Sciatic nerve (tissue), 2 donors: ENCODE measurements at regions not wholly inside any gene's neighbourhood (a gene's known extent, or its start where the extent isn't known, plus 50 kb on each side); places are given as distances from the start of the nearest gene placed in this dataset.

ENCODE experiments used
- ATAC-seq: fragments of 200-7000 bp; cut with Tn5 transposase; one replicate; pipeline ENCODE4 v1.9.1; 2020; ENCODE audit warnings: mild to moderate bottlenecking, moderate library complexity
- DNase-seq: peaks from one replicate; pipeline ENCODE4 v3.0.0-alpha.2; 2020; ENCODE audit warnings: low spot score
- intact Hi-C: fragments of 100-400 bp; cut with DNase I; formaldehyde crosslinking; loops from one replicate; pipeline ENCODE4 v1.14.2; 2022
- donor health status: DM: no; HTN: no; CAD: no.
- donor health status: DM: no; HTN: no; CAD: no.

DNA sequence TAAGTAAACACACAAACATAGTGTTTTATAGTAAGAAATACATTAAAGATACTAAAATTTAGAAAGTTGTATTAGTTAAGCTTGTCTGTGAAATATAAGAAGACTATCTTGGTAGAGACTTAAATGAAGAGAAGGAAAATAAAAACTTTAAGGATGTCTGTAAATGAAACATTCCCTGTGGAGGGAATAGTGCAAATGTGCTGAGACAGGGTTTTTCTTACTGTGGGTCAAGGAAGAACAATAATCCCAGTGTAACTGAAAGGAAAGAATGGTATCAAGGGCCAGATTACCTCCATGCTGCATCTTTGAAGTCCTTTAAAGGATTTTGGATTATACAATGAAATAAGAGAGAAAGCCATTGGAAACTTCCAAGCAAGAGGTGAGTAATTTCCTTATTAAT is 547.5 kb upstream of the PCDH15 start:
- DNase-seq (no peak), ATAC-seq (no peak)
- intact Hi-C loops: no loop called here

DNA sequence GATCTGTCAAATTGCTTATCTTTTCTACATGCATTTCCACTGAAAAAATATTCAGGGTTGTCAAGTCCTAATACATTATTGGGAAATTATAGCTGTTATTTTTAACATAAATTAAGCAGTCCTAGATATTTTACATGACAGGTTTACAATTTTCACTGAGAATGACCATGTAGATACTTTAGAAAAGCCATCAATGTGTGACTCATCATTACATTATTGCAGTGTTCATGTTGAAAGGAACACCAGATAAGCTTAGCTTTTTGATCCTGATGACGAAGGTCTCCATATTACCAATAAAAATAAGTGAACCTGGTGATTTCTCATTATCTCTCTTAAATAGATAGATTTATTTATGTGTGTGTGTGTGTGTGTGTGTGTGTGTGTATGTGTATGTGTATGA is 529.5 kb upstream of the PCDH15 start:
- intact Hi-C loops: no loop called here
- DNase-seq: no peak
- ATAC-seq: no peak

DNA sequence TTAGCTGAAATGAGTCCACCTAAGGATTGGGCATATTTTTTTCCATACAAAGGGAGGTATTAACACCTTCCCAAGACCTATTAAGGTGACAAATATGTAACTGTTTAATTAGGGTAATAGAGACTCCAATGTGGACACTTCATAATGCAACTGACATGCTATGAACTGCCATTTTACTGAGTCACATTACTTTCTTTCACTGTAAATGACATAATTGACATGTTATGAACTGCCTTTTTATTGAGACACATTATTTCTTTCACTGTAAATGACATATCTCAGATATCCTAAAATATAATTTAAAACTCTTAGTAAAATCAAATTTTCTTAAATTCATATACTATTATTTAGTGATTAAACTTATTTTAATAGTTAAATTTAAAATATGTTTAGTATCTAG is 528.8 kb upstream of the PCDH15 start:
- ATAC-seq (no peak), DNase-seq (no peak)
- intact Hi-C loops: no loop called here

DNA sequence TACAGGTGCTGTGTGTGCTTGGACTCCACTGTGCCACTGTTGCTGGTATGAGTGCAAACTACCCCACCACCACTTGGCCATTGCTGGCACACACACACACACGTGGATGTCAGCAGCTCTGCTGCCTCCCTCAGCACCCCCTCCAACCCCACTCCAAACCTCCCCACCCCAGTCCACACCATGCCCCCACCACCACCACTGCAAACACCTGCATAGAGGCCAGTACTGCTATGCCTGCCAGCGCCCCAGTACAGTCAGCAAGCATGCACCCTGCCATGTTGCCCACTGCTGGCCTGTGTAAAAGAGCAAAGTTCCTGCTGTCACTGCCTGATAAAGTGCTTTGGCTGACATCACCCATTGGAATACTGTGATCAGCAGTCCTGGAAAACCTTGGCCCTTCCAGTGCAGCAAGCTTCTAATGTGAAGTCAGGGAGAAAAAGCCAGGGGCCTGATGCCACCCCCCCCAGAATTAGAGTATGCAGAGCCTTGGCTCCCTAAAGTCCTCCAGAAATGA is 519.2 kb upstream of the PCDH15 start:
- DNase-seq (no peak), ATAC-seq (peak; percentile 41)
- intact Hi-C loops: no loop called here

DNA sequence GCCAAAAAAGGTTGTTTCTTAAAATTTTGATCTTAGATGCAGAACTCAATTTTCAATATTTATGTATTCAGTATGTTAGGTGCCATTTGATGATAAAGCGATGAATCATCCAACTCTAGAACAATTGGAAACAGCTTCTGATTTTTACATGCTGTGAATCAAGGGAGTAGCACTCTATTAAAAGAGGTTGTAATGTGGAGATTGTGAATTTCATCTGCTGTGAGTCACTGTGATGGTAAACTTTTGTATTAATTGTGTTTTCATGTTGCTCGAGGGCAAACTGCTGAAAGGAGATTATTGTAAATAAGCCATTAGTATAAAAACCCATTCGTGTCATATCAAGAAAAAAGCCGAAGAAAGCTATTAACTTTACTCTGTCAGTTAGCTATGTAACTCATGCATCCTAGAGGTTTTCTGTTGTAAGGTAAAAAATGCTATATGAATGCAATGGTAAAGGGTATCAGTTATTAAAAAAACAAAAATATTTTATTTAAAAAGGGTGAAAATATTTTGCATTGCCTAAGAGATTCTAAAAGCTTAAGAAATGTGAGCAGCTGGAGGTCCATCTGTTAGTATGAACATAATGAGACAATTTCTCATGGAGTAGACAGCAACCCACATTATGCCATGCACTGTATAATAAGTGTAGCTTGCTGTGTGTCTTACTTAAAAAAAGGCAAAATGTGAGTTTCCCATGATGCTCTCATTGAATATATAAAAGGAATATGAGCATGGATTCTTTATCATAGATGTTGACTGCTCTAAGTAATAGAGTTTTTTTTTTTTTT is 511.0 kb upstream of the PCDH15 start:
- ATAC-seq: no peak
- intact Hi-C loops: no loop called here
- no peak for DNase-seq

DNA sequence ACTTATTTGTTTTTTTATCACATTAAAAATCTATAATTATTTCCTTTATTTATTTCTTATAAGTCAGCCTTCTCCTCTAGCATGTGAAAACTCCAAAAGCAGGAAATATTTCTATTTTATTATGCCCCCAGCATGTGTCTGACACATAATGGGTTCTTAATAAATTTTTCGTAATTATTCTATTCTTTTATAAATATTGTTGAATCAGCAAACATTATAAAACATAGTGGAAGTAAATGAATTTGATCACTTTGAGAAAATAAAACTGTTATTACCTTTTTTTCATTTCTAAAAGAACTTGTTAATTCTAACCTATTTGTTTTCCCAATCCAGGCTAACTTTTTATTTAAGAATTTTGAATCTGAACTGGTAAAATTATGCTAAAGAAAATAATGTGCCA is 509.1 kb upstream of the PCDH15 start:
- ATAC-seq: no peak
- intact Hi-C loops: no loop called here
- no peak for DNase-seq

DNA sequence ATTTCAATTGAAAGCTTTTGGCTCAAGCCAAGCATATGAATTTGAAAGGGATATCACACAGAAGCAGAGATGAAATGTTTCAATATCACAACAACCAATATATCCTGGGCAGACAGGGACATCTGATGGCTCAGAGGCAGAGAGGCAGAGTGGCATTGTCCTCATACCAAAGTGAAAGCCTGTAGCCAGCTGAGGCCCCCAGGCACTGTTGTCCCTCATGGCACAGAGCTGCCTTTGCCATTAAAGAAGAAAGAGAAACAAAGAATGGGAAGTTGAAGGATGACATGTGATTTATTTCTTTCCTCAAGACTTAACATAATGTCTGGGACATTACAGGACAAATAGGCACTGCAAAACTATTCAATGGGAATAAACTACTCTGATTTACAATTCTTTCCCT is 504.3 kb upstream of the PCDH15 start:
- DNase-seq: no peak
- intact Hi-C loops: no loop called here
- ATAC-seq: no peak

DNA sequence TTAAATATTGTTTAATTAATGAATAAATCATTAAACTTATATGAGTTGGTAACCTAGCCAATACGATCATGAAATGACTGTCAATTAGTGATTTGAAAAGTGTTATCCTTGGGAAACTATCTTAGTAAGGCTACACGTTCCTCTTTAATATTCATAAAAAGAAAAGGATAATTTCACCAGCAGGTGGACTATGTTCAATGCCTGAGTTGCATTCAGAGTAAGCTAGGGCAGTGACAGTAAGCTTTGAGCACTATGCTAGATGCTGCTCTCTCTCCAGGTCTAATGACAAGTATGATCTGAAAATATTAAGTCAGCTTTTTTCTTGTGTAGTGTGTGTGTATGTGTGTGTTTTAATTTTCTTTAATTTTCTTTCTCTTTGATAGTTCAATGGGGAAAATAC is 486.3 kb upstream of the PCDH15 start:
- intact Hi-C loops: no loop called here
- ATAC-seq (no peak), DNase-seq (no peak)

DNA sequence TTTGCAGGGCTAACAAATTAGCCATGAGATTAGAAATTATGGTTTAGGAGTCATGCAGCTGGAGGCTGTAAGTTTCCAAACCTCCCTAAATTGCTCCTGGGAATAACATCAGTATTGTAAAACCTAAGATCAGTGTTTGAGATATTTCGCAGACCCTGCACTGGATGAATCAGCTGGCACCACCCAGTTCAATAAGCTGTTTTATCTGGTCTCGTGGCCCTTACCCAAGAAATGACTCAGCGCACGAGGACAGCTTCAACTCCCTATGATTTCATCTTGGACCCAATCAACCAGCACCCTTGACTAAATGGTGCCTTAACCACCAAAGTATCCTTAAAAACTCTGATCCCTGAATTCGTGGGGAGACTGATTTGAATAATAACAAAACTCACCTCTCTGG is 482.0 kb upstream of the PCDH15 start:
- intact Hi-C loops: no loop called here
- DNase-seq: no peak
- no peak for ATAC-seq

DNA sequence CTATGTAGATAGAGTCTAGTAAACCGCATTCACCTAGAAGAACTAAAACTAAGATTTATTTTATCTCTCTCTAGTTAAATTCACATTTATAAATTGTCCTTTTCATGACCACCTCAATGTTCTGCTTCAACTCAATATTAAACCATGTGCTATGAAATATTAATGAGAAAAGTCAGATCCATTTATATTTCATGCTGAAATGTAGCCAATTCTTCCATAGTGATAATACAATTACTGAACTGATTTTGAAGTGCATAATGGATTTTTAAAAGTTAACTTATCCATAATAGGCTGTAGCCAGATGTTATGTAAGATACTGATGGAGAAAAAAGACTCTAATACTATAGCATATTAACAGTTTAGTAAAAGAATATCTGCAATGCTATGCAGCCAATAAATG is 479.7 kb upstream of the PCDH15 start:
- ATAC-seq (no peak), DNase-seq (no peak)
- intact Hi-C loops: no loop called here

DNA sequence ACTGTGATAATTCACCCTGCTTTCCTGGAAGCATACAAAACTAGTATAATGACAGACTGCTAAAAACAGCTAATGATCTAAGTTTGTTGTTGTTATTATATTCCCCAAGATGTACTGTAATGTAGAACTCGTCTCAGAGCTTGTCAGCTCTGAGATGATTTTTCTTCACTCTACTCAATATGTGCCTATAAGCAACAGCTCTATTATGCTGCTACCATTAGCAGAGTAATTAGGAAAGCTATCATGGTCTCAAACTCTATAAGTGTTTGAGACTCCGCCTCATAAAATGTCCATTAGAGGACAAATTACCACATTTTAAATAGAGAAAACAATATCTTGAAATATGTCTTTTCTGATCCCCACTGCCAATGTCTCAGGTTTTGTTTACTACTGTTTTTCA is 476.5 kb upstream of the PCDH15 start:
- DNase-seq (no peak), ATAC-seq (no peak)
- intact Hi-C loops: no loop called here

DNA sequence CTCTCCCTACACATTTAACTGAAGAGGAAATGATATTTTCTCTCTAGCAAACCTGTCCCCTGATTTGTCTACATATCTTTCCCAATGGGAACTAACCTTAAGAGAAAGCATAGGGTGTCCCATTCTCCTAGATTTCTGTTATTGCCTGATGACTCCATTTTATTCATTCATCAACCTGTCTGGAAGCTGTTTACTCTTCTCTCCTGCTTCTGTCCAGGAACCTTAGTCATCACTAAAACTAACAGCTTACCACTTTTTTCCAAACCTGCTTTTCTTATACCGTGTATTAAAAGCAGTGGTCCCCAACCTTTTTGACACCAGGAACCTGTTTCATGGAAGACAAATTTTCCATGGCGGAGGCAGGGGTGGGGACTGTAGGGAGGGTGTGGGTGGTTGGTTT is 473.3 kb upstream of the PCDH15 start:
- intact Hi-C loops: no loop called here

DNA sequence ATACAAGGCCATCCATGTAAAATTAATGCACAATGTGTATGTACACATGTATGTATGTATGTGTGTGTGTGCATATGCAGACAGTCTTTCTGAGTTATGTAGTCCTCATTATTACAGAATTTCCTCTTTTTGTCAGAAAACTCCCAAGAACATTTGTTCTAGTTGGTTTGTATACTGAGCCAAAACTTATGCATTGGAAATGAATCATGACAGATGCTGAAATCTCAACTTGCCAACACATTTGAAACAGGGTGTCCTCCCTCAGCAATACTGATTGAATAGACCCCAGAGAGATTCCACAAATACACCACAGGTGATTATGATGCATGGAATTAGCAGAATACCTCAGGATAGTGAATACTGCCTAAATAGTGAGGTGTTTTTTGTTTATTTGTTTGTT is 472.9 kb upstream of the PCDH15 start:
- ATAC-seq: no peak
- intact Hi-C loops: no loop called here
- no peak for DNase-seq

More for the DNA sequence above, 473.3 kb upstream of the PCDH15 start:
- ATAC-seq: no peak
- DNase-seq: no peak

DNA sequence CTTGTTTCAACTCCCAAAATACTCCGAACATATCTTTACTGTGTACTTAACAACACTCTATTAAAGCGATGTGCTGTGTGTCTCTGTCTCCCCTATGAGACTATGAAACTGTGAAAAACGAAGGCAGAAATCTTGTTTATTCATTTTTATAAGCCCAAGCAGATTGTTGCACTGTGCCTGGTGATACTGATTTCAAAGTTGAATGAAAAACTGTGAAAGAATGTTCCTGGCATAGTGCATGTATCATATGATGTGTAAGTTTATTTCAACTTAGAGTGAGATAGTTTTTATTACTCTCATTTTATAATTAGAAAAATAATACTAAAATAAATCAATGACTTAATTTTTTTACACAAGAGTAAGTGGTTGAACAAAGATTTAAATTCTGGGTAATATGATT is 471.9 kb upstream of the PCDH15 start:
- DNase-seq: no peak
- ATAC-seq: no peak
- intact Hi-C loops: no loop called here

DNA sequence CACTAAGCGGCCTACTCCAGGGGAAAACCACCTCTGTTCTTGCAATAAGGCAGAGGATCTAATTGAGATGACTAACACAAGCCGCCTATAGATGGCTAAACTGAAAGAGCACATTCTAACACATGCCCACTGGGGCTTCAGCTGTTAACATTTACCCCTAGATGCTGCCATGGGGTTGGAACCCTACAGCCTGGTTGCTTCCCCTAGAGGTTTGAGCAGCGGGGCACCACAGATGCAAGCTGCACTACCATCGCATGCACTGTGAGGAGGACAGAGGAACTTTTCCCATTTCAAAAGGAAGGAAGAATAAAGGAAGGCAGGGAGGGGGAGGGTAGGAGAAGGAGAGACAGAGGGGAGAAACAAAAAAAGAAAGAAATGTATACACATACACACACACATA is 465.8 kb upstream of the PCDH15 start:
- no peak for DNase-seq
- intact Hi-C loops: no loop called here
- ATAC-seq: no peak

DNA sequence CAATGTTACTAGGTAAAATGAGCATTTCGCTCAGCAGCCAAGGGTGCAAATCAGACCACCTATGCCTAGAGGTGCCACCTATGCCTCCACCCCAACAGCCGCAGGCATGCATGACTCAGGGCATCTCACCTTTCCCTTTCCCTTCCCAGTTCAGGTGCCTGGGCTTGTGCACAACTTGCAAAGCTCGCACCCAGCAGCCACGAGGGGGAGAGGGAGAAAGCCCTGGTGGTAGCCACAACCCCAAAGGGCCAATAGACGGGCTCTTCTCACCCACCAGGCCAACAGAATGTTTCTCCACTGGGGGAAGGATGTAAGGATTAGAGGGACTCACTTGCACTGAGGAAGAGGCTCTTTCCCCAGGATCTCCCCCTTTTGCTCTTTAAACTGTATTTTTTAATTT is 462.3 kb upstream of the PCDH15 start:
- no peak for ATAC-seq
- no peak for DNase-seq
- intact Hi-C loops: no loop called here

DNA sequence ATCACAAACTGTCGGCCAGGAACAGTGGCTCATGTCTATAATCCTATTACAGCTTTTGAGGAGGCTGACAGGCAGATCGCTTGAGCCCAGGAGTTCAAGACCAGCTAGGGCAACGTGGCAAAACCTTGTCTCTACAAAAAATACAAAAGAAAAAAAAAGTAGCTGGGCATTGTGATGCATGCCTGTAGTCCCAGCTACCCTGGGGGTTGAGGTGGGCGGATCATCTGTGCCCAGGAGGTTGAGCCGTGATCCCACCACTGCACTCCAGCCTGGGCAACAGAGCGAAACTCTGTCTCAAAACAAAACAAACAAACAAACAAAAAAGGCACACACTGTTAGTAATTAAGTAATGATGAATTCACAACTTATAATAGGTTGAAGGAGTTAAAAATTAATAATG is 441.5 kb upstream of the PCDH15 start:
- no peak for DNase-seq
- intact Hi-C loops: no loop called here
- ATAC-seq: no peak

DNA sequence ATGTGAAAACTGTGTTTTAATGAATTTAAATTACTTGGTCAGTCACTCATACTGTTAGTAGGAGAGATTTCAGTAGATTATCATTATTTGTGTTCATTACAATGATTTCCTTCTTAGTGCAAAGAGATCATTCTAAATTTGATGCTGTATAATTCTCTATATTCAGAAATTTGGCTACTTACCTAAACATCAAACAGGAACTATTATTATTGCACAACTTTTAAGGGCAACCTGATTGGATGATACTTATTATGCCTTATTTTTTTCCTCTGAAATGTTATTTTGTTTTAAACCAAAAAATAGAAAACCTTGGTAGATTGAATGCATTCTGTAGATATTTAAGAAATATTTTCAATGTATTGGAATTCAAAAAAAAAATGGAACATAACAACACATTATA is 436.4 kb upstream of the PCDH15 start:
- ATAC-seq (no peak), DNase-seq (no peak)
- intact Hi-C loops: no loop called here

DNA sequence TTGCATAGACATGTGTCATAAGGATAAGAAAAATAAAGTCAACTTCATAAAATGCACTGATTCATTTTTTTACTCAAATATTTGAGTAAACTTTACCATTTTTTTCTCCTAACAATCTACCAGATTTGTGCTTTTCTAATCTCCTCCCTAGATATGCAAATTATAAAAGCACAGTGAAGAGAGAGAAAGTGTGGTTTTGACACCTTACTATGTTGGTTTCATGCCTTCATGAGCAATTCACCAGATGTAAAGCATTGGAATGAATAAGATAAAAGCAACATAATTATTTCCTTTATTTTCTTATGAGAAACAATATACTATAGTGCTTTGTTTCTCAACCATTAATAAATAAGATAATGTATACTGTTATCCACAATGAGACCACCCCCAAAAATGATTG is 432.5 kb upstream of the PCDH15 start:
- DNase-seq: no peak
- intact Hi-C loops: no loop called here
- ATAC-seq: no peak

DNA sequence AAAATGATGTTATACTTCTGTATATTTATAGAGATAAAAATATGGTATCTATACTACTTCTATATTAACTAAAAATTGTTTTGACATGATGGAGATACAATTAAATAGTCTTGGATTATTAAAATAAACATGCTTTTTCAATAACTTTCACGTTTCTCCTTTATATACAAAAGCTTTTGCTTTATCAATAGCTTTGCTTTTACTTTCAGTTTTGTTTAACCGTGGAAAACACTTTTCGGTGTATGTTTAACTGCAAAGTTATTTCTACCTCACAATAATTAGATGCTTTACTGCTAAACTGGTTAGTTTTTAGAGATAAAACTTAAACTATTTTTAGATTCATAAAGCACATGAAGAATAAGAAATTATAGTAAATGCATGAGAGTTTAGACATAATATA is 432.1 kb upstream of the PCDH15 start:
- DNase-seq (no peak), ATAC-seq (no peak)
- intact Hi-C loops: no loop called here

DNA sequence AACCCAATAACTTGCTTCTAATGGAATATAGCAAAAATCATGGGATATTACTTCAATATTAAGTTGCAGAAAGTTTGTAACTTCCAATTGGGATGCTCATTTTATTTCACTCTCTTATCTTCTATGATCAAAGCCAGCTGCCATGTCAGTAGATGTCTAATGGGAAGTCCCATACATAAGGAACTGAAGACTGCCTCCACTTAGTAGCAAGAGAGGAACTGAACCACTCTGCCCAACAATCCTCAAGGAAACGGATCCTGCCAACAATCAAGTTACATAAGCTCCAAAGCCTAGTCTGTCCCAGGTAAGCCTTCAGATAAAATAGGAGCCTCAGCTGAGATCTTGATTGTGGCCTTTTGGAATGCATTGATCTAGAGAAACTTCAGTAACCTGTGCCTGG is 431.5 kb upstream of the PCDH15 start:
- ATAC-seq (no peak), DNase-seq (no peak)
- intact Hi-C loops: no loop called here
